HepG2 (cell line): ENCODE measurements at regions not wholly inside any gene's neighbourhood (a gene's known extent, or its start where the extent isn't known, plus 50 kb on each side); places are given as distances from the start of the nearest gene placed in this dataset.

Source experiments
- ATAC-seq: fragments of 200-7000 bp; cut with Tn5 transposase; 3 replicates; pipeline ENCODE4 v1.9.1; 2020; ENCODE audit warnings: mild to moderate bottlenecking, moderate library complexity
- BruUV-seq: library from RNA; stranded (reverse); fragments of 400-500 nt; replicated peaks from 2 replicates; lab custom pipeline; 2021; lab: Mats Ljungman, UMichigan
- CTCF ChIA-PET: fragments of 300-600 bp; formaldehyde crosslinking; extraction: SDS; loops from one replicate; lab custom pipeline; 2021; ENCODE audit warnings: low total read pairs, inconsistent platforms, low intra/inter-chr PET ratio; lab: Yijun Ruan, JAX
- POLR2A ChIA-PET: fragments of 350-600 bp; sonication (Branson Sonifier 250); formaldehyde crosslinking; loops from one replicate; lab custom pipeline; 2020; ENCODE audit warnings: antibody characterized with exemption, inconsistent platforms; lab: Yijun Ruan, JAX
- DNase-seq: peaks from one replicate; pipeline ENCODE4 v3.0.0-alpha.2; 2015; ENCODE audit warnings: low spot score
- FAIRE-seq: peaks from 3 replicates; lab custom pipeline; 2011; peaks lifted over from hg19 to GRCh38; lab: Jason Lieb, UNC
- H2AFZ ChIP-seq: one replicate; pipeline ENCODE4 v1.6.1; 2011; ENCODE audit warnings: low read length, inconsistent platforms
- H3K27ac ChIP-seq: fragments of 300-600 bp; 3 replicates; pipeline ENCODE4 v1.8.0; 2011; ENCODE audit warnings: mixed run types, mild to moderate bottlenecking, mixed read lengths, low read length, inconsistent platforms; ENCODE audit not compliant: insufficient read depth; ENCODE audit errors: extremely low read length
- H3K27me3 ChIP-seq, 2 experiments: fragments of 200-600 bp in 1 of 2; 2 replicates in 1 of 2; 3 replicates in 1 of 2; pipeline versions ENCODE4 v1.6.0 to v1.8.0; 2011; ENCODE audit warnings: low read length in 2 of 2, mild to moderate bottlenecking in 2 of 2, moderate library complexity in 2 of 2, inconsistent platforms in 1 of 2; ENCODE audit not compliant: insufficient read depth in 2 of 2, control insufficient read depth in 1 of 2
- H3K36me3 ChIP-seq, 2 experiments: fragments of 200-600 bp in 1 of 2; replicated peaks in 1 of 2; 2 replicates in 1 of 2; 3 replicates in 1 of 2; pipeline versions ENCODE4 v1.5.1 to v1.8.0; 2011; ENCODE audit warnings: low read length in 2 of 2, inconsistent platforms in 1 of 2; ENCODE audit not compliant: insufficient read depth in 2 of 2, control insufficient read depth in 1 of 2
- H3K4me1 ChIP-seq: 2 replicates; pipeline ENCODE4 v1.5.1; 2012; ENCODE audit warnings: low read length, inconsistent platforms; ENCODE audit not compliant: insufficient read depth
- H3K4me2 ChIP-seq: 2 replicates; pipeline ENCODE4 v1.6.0; 2011; ENCODE audit warnings: low read depth, low read length, inconsistent platforms
- H3K4me3 ChIP-seq, 3 experiments: fragments of 200-600 bp in 1 of 3; sonication (generic), shearing (Covaris generic) in 1 of 3; replicated peaks in 1 of 3; 2 replicates each; pipeline ENCODE4 v1.5.1; 2011 to 2016; ENCODE audit warnings: low read length in 3 of 3, inconsistent platforms in 2 of 3, low read depth in 2 of 3, mild to moderate bottlenecking in 2 of 3, control low read depth in 1 of 3, mixed read lengths in 1 of 3; ENCODE audit not compliant: insufficient read depth in 1 of 3
- H3K79me2 ChIP-seq: one replicate; pipeline ENCODE4 v1.6.1; 2011; ENCODE audit warnings: low read length, inconsistent platforms; ENCODE audit not compliant: insufficient read depth
- H3K9ac ChIP-seq: 2 replicates; pipeline ENCODE4 v1.6.0; 2011; ENCODE audit warnings: mild to moderate bottlenecking, low read depth, low read length, inconsistent platforms; ENCODE audit not compliant: insufficient read depth
- H3K9me3 ChIP-seq: 2 replicates; pipeline ENCODE4 v1.5.1; 2012; ENCODE audit warnings: mild to moderate bottlenecking, low read length
- H4K20me1 ChIP-seq: 2 replicates; pipeline ENCODE4 v1.6.0; 2011; ENCODE audit warnings: inconsistent platforms, mild to moderate bottlenecking, low read length, moderate library complexity; ENCODE audit not compliant: insufficient read depth
- ARID2 ChIP-seq: sonication (generic); formaldehyde crosslinking; IDR thresholded peaks from 2 replicates; pipeline ENCODE4 v1.8.1; 2022; ENCODE audit warnings: mild to moderate bottlenecking, missing genetic modification reagents, borderline replicate concordance
- KLF6 ChIP-seq: IDR thresholded peaks from 2 replicates; pipeline ENCODE4 v1.8.0; 2016; ENCODE audit warnings: missing biosample characterization, missing genetic modification reagents
- MAFF ChIP-seq: IDR thresholded peaks from 2 replicates; pipeline ENCODE4 v1.6.1; 2011; ENCODE audit warnings: low read depth, low read length, improper control_type of control experiment
- MAFK ChIP-seq, 2 experiments: IDR thresholded peaks in 1 of 2; conservative IDR thresholded peaks in 1 of 2; 2 replicates each; pipeline ENCODE4 v1.6.1; 2011; ENCODE audit warnings: improper control_type of control experiment in 2 of 2, low read length in 2 of 2
- MTA3 ChIP-seq: sonication (generic); formaldehyde crosslinking; IDR thresholded peaks from 2 replicates; pipeline ENCODE4 v1.4.0; 2020; ENCODE audit warnings: missing genetic modification reagents
- NCOA2 ChIP-seq: sonication (generic); formaldehyde crosslinking; IDR thresholded peaks from 2 replicates; pipeline ENCODE4 v1.8.0; 2022; ENCODE audit warnings: inconsistent platforms
- PAWR ChIP-seq: sonication (generic); formaldehyde crosslinking; IDR thresholded peaks from 2 replicates; pipeline ENCODE4 v1.4.0; 2020; ENCODE audit warnings: missing genetic modification reagents, mild to moderate bottlenecking, borderline replicate concordance
- RBM22 ChIP-seq: fragments of 200-400 bp; formaldehyde crosslinking; optimal IDR thresholded peaks from 2 replicates; pipeline ENCODE3; 2017; ENCODE audit warnings: mild to moderate bottlenecking, low read length, moderate library complexity
- ZNF12 ChIP-seq: sonication (generic); formaldehyde crosslinking; IDR thresholded peaks from 2 replicates; pipeline ENCODE4 v1.5.0; 2020; ENCODE audit warnings: missing genetic modification reagents
- ZNF274 ChIP-seq: sonication (generic); formaldehyde crosslinking; IDR thresholded peaks from 2 replicates; pipeline ENCODE4 v1.5.1; 2020; ENCODE audit warnings: mild to moderate bottlenecking, missing genetic modification reagents
- ZNF558 ChIP-seq: sonication (generic); formaldehyde crosslinking; IDR thresholded peaks from 2 replicates; pipeline ENCODE4 v1.9.0; 2022; ENCODE audit warnings: mild to moderate bottlenecking, missing genetic modification reagents, borderline replicate concordance
- ZNF569 ChIP-seq: sonication (generic); formaldehyde crosslinking; IDR thresholded peaks from 2 replicates; pipeline ENCODE4 v1.5.0; 2020; ENCODE audit warnings: mild to moderate bottlenecking, missing genetic modification reagents, moderate library complexity, borderline replicate concordance
- ZSCAN31 ChIP-seq: sonication (generic); formaldehyde crosslinking; IDR thresholded peaks from 2 replicates; pipeline ENCODE4 v1.5.0; 2020; ENCODE audit warnings: low read depth, mild to moderate bottlenecking, missing genetic modification reagents
- WGBS: methylation state at CpG from one replicate; pipeline ENCODE4 v1.1.6; 2017; ENCODE audit warnings: low lambda C conversion rate; 5-methylcytosine and 5-hydroxymethylcytosine counted together
- in situ Hi-C: cut with HindIII; loops from 2 replicates; pipeline ENCODE4 v1.10.0; 2017; ENCODE audit warnings: low pct_unique_long_range_greater_than_20kb; ENCODE audit not compliant: extremely low pct_ligation_motif_present
- intact Hi-C: fragments of 100-400 bp; cut with micrococcal nuclease; formaldehyde crosslinking; loops from one replicate; pipeline ENCODE4 v1.10.0; 2022; ENCODE audit not compliant: unreplicated experiment
- TF ChIP-seq, protein P1 (sequence below): sonication (generic); formaldehyde crosslinking; IDR thresholded peaks from 2 replicates; pipeline ENCODE4 v1.9.0; 2021; ENCODE audit warnings: missing genetic modification reagents, borderline replicate concordance
- TF ChIP-seq, protein P2 (sequence below): sonication (generic); formaldehyde crosslinking; IDR thresholded peaks from 2 replicates; pipeline ENCODE4 v1.4.0; 2020; ENCODE audit warnings: missing genetic modification reagents

DNA sequence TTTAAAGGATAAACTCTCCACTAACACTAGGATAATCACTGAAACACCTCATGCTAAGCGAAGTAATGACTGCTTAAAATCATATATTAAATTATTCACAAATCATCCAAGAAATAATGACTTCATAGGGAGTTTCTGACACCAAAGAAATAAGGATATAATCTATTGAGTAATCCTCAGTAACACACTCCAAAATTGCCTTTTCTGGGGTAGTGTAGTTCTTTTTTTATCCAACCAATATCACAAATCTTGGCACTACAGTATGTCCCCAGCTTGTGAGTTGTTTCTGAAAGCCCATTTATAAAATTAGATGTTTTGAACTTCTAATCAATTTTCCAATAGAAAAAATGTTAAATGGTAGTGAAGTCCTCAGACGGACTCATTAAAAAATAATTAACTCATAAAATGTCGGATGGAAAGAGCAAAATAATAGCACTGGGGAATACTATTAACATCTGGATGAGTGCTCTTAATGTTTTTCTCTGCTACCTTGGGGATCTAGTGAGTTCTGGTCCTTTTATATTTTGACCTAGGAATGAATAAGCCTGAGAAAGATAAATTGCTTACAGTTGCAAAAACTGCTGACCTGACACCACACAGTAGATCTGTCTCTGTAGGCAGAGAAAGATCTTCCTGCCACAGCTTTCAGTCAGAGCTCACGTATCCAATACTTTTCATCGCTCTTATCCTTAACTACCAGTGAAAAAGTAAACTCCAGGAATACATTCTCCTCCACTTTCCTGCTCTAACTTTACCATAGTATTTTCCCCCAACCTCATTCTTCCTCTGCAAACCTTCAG, 618.5 kb upstream of the ANKRD30A start:
- BruUV-seq = no TSS peak
- Histone ChIP-seq H2AFZ (no peak overlapping the region), H3K9me3 (no peaks in the 10 kb centered on the region), H3K4me2 (no peak overlapping the region), H3K36me3 (no peaks in the 10 kb centered on the region), H3K4me3 (no peak overlapping the region), H3K79me2 (no peaks in the 10 kb centered on the region), H3K27ac (no peak overlapping the region), H3K9ac (no peak overlapping the region), H3K27me3 (no peaks in the 10 kb centered on the region), H3K4me1 (no peaks in the 10 kb centered on the region), H4K20me1 (no peaks in the 10 kb centered on the region)
- DNase-seq (no peak), FAIRE-seq (no peak), ATAC-seq (no peak)
- in situ Hi-C loops (no loop called here), intact Hi-C loops (no loop called here)
- WGBS = 6% methylated on average over 5 of the region's 5 CpGs
- ChIA-PET CTCF (no interaction called here), POLR2A (no interaction called here)
- TF ChIP-seq ZNF274 (CRISPR knock-in tag) (no peak), MAFF (peak; percentile 80), MAFK (conservative IDR thresholded peaks at IDR 0.05 in 1 of 2, IDR thresholded peaks at IDR 0.05 in 1 of 2; ENCODE audit: low read length in 2 of 2) (peak; percentile 74 to 87), ZNF569 (CRISPR knock-in tag) (no peak), NCOA2 (CRISPR knock-in tag) (no peak)

DNA sequence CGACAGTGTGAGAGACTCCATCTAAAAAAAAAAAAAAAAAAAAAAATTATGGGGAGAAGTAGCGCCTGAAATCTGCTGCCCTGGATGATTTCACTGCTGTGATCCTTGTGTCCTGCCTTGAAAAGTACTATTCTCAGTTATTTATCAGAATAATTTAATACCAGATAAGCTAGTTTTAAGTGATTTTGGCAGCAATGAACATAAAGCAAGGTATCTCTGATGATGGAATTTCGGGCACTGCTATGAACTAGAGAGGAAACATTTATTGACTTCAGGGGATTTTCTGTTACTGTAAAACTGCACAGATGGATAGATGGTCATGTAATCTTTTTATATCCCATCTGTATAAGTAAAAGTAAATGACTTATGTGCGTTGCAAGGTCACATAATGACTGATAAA, 619.1 kb upstream of the ANKRD30A start:
- BruUV-seq = no TSS peak
- 2% methylated on average over 4 of the region's 4 CpGs for WGBS
- ChIA-PET CTCF (no interaction called here), POLR2A (no interaction called here)
- no peak overlapping the region for H3K27ac ChIP-seq
- no peaks in the 10 kb centered on the region for H3K27me3 ChIP-seq
- no peaks in the 10 kb centered on the region for H3K36me3 ChIP-seq
- ATAC-seq (no peak), DNase-seq (no peak), FAIRE-seq (no peak)
- H3K9me3 ChIP-seq = no peaks in the 10 kb centered on the region
- H4K20me1 ChIP-seq = no peaks in the 10 kb centered on the region
- no peak overlapping the region for H3K4me2 ChIP-seq
- H2AFZ ChIP-seq = no peak overlapping the region
- in situ Hi-C loops = no loop called here
- no peaks in the 10 kb centered on the region for H3K79me2 ChIP-seq
- no peak overlapping the region for H3K9ac ChIP-seq
- H3K4me3 ChIP-seq = no peak overlapping the region
- intact Hi-C loops = no loop called here
- TF ChIP-seq, protein P1, sequence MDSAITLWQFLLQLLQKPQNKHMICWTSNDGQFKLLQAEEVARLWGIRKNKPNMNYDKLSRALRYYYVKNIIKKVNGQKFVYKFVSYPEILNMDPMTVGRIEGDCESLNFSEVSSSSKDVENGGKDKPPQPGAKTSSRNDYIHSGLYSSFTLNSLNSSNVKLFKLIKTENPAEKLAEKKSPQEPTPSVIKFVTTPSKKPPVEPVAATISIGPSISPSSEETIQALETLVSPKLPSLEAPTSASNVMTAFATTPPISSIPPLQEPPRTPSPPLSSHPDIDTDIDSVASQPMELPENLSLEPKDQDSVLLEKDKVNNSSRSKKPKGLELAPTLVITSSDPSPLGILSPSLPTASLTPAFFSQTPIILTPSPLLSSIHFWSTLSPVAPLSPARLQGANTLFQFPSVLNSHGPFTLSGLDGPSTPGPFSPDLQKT (CRISPR knock-in tag) = no peak
- TF ChIP-seq ZSCAN31 (CRISPR knock-in tag) = no peak
- no peak for TF ChIP-seq ZNF12 (CRISPR knock-in tag)
- TF ChIP-seq KLF6 (CRISPR knock-in tag) = no peak
- TF ChIP-seq ARID2 (CRISPR knock-in tag) = no peak
- TF ChIP-seq MTA3 = no peak
- TF ChIP-seq ZNF558 = no peak
- no peak for TF ChIP-seq PAWR (CRISPR knock-in tag)
- TF ChIP-seq RBM22 = no peak
- TF ChIP-seq, protein P2, sequence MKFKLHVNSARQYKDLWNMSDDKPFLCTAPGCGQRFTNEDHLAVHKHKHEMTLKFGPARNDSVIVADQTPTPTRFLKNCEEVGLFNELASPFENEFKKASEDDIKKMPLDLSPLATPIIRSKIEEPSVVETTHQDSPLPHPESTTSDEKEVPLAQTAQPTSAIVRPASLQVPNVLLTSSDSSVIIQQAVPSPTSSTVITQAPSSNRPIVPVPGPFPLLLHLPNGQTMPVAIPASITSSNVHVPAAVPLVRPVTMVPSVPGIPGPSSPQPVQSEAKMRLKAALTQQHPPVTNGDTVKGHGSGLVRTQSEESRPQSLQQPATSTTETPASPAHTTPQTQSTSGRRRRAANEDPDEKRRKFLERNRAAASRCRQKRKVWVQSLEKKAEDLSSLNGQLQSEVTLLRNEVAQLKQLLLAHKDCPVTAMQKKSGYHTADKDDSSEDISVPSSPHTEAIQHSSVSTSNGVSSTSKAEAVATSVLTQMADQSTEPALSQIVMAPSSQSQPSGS (CRISPR knock-in tag) = no peak
- H3K4me1 ChIP-seq = no peaks in the 10 kb centered on the region
